ENCODE measurements at regions not wholly inside any gene's neighbourhood (a gene's known extent, or its start where the extent isn't known, plus 50 kb on each side); places are given as distances from the start of the nearest gene placed in this dataset.
A peak's percentile ranks its signal among the peaks of the same experiment; 100 is the strongest.

GRCh38 chr15:95995375-95996168, 334.9 kb upstream of the NR2F2 start:
- Histone ChIP-seq H3K27me3 (no peaks in the 10 kb centered on the region), H3K36me3 (no peaks in the 10 kb centered on the region), H3K4me3 (no peak overlapping the region), H3K27ac (no peak overlapping the region), H3K9me3 (ENCODE audit: low read depth) (no peaks in the 10 kb centered on the region), H3K4me1 (ENCODE audit: low read depth) (no peaks in the 10 kb centered on the region)
- no peak for TF ChIP-seq CTCF (IDR thresholded peaks at IDR 0.05; ENCODE audit: low read depth, low read length)
- peak in 1 of 2 donors; percentile 10 for DNase-seq (ENCODE audit: low read depth in 1 of 2, low spot score in 1 of 2)

- no peak for DNase-seq (ENCODE audit: low read depth in 1 of 2, low spot score in 1 of 2)
- H3K4me3 ChIP-seq: no peak overlapping the region
- no peak overlapping the region for H3K27ac ChIP-seq
- H3K4me1 ChIP-seq (ENCODE audit: low read depth): no peaks in the 10 kb centered on the region
- no peak for TF ChIP-seq CTCF (IDR thresholded peaks at IDR 0.05; ENCODE audit: low read depth, low read length)
- no peaks in the 10 kb centered on the region for H3K9me3 ChIP-seq (ENCODE audit: low read depth)
- H3K36me3 ChIP-seq: no peaks in the 10 kb centered on the region
- H3K27me3 ChIP-seq: no peaks in the 10 kb centered on the region
These were observed 334.0 kb upstream of the NR2F2 start for GRCh38 chr15:95996494-95996893.

GRCh38 chr15:95998935-95999334, 331.6 kb upstream of the NR2F2 start:
- Histone ChIP-seq H3K27me3 (peaks cover 5% of the 10 kb centered on the region), H3K36me3 (no peaks in the 10 kb centered on the region), H3K27ac (no peak overlapping the region), H3K4me1 (ENCODE audit: low read depth) (no peaks in the 10 kb centered on the region), H3K9me3 (ENCODE audit: low read depth) (no peaks in the 10 kb centered on the region), H3K4me3 (no peak overlapping the region)
- no peak for TF ChIP-seq CTCF (IDR thresholded peaks at IDR 0.05; ENCODE audit: low read depth, low read length)
- DNase-seq (ENCODE audit: low read depth in 1 of 2, low spot score in 1 of 2): no peak

- peaks cover 11% of the 10 kb centered on the region for H3K27me3 ChIP-seq
- H3K36me3 ChIP-seq: no peaks in the 10 kb centered on the region
- H3K4me3 ChIP-seq: no peak overlapping the region
- TF ChIP-seq CTCF (IDR thresholded peaks at IDR 0.05; ENCODE audit: low read depth, low read length): no peak
- H3K27ac ChIP-seq: no peak overlapping the region
- no peak for DNase-seq (ENCODE audit: low read depth in 1 of 2, low spot score in 1 of 2)
- H3K9me3 ChIP-seq (ENCODE audit: low read depth): no peaks in the 10 kb centered on the region
- no peaks in the 10 kb centered on the region for H3K4me1 ChIP-seq (ENCODE audit: low read depth)
These were observed 327.3 kb upstream of the NR2F2 start for GRCh38 chr15:96002890-96003859.

GRCh38 chr15:96005906-96006305, 324.6 kb upstream of the NR2F2 start:
- Histone ChIP-seq H3K27ac (no peak overlapping the region), H3K36me3 (no peaks in the 10 kb centered on the region), H3K27me3 (peaks cover 11% of the 10 kb centered on the region), H3K4me1 (ENCODE audit: low read depth) (no peaks in the 10 kb centered on the region), H3K4me3 (no peak overlapping the region), H3K9me3 (ENCODE audit: low read depth) (no peaks in the 10 kb centered on the region)
- no peak for DNase-seq (ENCODE audit: low read depth in 1 of 2, low spot score in 1 of 2)
- TF ChIP-seq CTCF (IDR thresholded peaks at IDR 0.05; ENCODE audit: low read depth, low read length): no peak

All from cardiac muscle cell (in vitro differentiated cells and primary cell).